Panc1 (cell line): ENCODE measurements at regions not wholly inside any gene's neighbourhood (a gene's known extent, or its start where the extent isn't known, plus 50 kb on each side); places are given as distances from the start of the nearest gene placed in this dataset.

Source experiments
- CTCF ChIP-seq: fragments of 450-650 bp; IDR thresholded peaks from 2 replicates; pipeline ENCODE4 v1.5.1; 2017; ENCODE audit warnings: mild to moderate bottlenecking
- POLR2AphosphoS5 ChIP-seq: IDR thresholded peaks from 2 replicates; pipeline ENCODE4 v1.6.1; 2012; ENCODE audit warnings: mild to moderate bottlenecking, low read depth, low read length, moderate library complexity
- REST ChIP-seq, 2 experiments: IDR thresholded peaks; 2 replicates each; pipeline ENCODE4 v1.6.1; 2011 to 2012; ENCODE audit warnings: low read depth in 2 of 2, control low read depth in 1 of 2, low read length in 1 of 2, mild to moderate bottlenecking in 1 of 2, moderate library complexity in 1 of 2; ENCODE audit not compliant: insufficient read depth in 1 of 2
- SIN3A ChIP-seq: IDR thresholded peaks from 2 replicates; pipeline ENCODE4 v1.6.1; 2012; ENCODE audit warnings: low read depth, mild to moderate bottlenecking, low read length, moderate library complexity, borderline replicate concordance; ENCODE audit not compliant: insufficient read depth

GRCh38 chr2:129641371-129641770 is 338.1 kb upstream of the RAB6C start:
- TF ChIP-seq CTCF: no peak
- TF ChIP-seq SIN3A: no peak
- TF ChIP-seq POLR2AphosphoS5: no peak
- no peak for TF ChIP-seq REST (IDR thresholded peaks at IDR 0.05; ENCODE audit: insufficient read depth in 1 of 2, low read depth in 2 of 2, low read length in 1 of 2)
